HEK293T (cell line): ENCODE measurements at regions not wholly inside any gene's neighbourhood (a gene's known extent, or its start where the extent isn't known, plus 50 kb on each side); places are given as distances from the start of the nearest gene placed in this dataset.
"Not testable (repeated sequence)": the region's sequence is repeated elsewhere in the genome, so short reads cannot be mapped to it uniquely, and the experiment has no call there.

Experiments used
- ELF4 ChIP-seq: fragments of 450-650 bp; IDR thresholded peaks from 2 replicates; pipeline ENCODE4 v1.6.1; 2017; ENCODE audit warnings: antibody characterized with exemption
- SP1 ChIP-seq: fragments of 450-650 bp; IDR thresholded peaks from 2 replicates; pipeline ENCODE4 v1.6.1; 2017

- TF ChIP-seq SP1, ELF4: not testable (repeated sequence)
These were observed 353.6 kb upstream of the FRG1 start for GRCh38 chr4:189586908-189587632.
